Upper lobe of left lung (tissue), 4 donors: ENCODE measurements at regions not wholly inside any gene's neighbourhood (a gene's known extent, or its start where the extent isn't known, plus 50 kb on each side); places are given as distances from the start of the nearest gene placed in this dataset.

ENCODE experiments used
- EP300 ChIP-seq, 4 donors: sonication (generic); formaldehyde crosslinking; IDR thresholded peaks; one replicate each; pipeline ENCODE4 v1.5.1; 2017; ENCODE audit warnings: antibody characterized with exemption in 4 of 4, control low read depth in 2 of 4
- TF ChIP-seq, protein P1 (sequence below), 6 experiments: fragments of 450-650 bp in 4 of 6; fragments of 200-600 bp in 2 of 6; sonication (generic) in 2 of 6; IDR thresholded peaks; one replicate each; pipeline ENCODE4 v1.5.1; 2016 to 2019; ENCODE audit warnings: antibody characterized with exemption in 6 of 6

DNA sequence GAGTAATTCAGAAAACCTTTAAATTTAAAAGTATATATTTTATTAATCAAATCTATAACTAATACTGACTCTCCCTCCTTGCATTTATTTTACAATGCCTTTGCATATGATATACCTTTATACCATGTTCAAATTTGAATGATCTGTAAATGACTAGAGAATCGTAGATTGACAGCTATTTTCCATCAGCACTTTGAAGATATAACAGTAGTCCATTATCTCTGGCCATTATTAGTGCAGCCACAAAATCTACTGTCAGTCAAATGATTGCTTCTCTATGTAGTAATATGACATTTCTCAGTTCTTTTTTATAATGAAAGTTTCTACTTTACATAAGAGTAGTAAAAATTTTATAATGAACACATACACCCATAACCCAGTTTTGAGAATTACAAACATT, 1054.8 kb upstream of the B3GALT2 start:
- no peak for TF ChIP-seq EP300 (IDR thresholded peaks at IDR 0.05)
- TF ChIP-seq, protein P1, sequence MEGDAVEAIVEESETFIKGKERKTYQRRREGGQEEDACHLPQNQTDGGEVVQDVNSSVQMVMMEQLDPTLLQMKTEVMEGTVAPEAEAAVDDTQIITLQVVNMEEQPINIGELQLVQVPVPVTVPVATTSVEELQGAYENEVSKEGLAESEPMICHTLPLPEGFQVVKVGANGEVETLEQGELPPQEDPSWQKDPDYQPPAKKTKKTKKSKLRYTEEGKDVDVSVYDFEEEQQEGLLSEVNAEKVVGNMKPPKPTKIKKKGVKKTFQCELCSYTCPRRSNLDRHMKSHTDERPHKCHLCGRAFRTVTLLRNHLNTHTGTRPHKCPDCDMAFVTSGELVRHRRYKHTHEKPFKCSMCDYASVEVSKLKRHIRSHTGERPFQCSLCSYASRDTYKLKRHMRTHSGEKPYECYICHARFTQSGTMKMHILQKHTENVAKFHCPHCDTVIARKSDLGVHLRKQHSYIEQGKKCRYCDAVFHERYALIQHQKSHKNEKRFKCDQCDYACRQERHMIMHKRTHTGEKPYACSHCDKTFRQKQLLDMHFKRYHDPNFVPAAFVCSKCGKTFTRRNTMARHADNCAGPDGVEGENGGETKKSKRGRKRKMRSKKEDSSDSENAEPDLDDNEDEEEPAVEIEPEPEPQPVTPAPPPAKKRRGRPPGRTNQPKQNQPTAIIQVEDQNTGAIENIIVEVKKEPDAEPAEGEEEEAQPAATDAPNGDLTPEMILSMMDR (IDR thresholded peaks at IDR 0.05), result no peak
